ENCODE measurements at regions not wholly inside any gene's neighbourhood (a gene's known extent, or its start where the extent isn't known, plus 50 kb on each side); places are given as distances from the start of the nearest gene placed in this dataset.

DNA sequence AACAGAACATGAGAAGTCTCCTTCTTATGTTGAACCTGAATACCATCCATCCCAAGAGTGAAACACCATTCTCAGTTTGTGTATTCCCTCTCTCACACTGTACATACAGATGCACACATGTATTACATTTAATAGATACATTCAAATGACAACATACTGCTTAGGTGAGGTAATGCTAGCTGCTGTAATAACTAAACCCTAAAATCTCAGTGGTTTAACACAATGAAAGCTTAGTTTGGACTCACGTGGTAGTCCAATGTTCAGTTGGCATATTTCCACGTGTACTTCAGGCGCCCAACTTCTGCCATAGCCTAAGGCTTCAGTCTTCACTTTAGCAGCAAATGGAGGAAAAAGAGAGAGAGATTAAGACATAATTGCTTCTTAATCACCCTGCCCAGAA lies 351.1 kb upstream of the PMFBP1 start:
- TF ChIP-seq, protein P1, sequence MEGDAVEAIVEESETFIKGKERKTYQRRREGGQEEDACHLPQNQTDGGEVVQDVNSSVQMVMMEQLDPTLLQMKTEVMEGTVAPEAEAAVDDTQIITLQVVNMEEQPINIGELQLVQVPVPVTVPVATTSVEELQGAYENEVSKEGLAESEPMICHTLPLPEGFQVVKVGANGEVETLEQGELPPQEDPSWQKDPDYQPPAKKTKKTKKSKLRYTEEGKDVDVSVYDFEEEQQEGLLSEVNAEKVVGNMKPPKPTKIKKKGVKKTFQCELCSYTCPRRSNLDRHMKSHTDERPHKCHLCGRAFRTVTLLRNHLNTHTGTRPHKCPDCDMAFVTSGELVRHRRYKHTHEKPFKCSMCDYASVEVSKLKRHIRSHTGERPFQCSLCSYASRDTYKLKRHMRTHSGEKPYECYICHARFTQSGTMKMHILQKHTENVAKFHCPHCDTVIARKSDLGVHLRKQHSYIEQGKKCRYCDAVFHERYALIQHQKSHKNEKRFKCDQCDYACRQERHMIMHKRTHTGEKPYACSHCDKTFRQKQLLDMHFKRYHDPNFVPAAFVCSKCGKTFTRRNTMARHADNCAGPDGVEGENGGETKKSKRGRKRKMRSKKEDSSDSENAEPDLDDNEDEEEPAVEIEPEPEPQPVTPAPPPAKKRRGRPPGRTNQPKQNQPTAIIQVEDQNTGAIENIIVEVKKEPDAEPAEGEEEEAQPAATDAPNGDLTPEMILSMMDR (IDR thresholded peaks at IDR 0.05; ENCODE audit: low read depth, low read length) = no peak
- in situ Hi-C loops (cut with HindIII; ENCODE audit: low sequenced_read_pairs) = no loop called here
- no peak for DNase-seq (ENCODE audit: low read depth, low spot score)
- no peak overlapping the region for H3K4me3 ChIP-seq (ENCODE audit: low read depth, low read length)

DNA sequence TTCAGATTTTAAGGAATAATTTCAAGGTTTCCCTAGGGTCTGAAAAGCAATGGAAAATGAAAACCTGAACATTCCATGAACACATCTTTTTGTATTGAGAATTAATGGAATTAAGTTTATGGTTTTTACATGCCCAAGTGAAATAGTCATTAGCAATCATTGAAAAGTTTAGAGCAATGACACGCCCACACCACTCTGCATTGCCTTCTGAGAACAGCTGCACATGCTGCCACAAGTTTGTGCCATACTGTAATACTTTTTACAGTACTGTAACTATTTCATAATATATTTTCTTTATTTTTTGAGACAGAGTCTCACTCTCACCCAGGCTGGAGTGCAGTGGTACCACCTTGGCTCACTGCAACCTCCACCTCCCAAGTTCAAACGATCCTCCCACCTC lies 345.2 kb upstream of the PMFBP1 start:
- DNase-seq (ENCODE audit: low read depth, low spot score) = no peak
- H3K4me3 ChIP-seq (ENCODE audit: low read depth, low read length) = no peak overlapping the region
- TF ChIP-seq, protein P1 (IDR thresholded peaks at IDR 0.05; ENCODE audit: low read depth, low read length) = no peak
- in situ Hi-C loops (cut with HindIII; ENCODE audit: low sequenced_read_pairs) = no loop called here

DNA sequence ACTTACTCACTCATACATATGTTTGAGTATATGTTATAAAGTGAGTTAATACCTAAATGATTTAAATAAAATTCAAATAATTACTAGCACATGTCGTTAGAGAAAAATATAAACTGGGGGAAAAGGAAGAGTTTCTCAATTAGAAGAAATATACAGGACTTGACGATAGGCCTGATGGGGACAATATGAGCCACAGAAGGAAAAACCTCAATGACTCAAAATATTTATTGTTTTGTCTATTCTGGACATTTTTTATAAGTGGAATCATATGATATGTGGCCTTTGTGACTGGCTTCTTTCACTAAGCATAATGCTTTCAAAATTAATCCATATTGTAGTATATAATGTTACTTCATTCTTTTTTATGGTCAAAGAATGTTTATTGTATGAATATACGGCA lies 339.2 kb upstream of the PMFBP1 start:
- TF ChIP-seq, protein P1 (IDR thresholded peaks at IDR 0.05; ENCODE audit: low read depth, low read length) = no peak
- H3K4me3 ChIP-seq (ENCODE audit: low read depth, low read length) = no peak overlapping the region
- DNase-seq (ENCODE audit: low read depth, low spot score) = no peak
- in situ Hi-C loops (cut with HindIII; ENCODE audit: low sequenced_read_pairs) = no loop called here

DNA sequence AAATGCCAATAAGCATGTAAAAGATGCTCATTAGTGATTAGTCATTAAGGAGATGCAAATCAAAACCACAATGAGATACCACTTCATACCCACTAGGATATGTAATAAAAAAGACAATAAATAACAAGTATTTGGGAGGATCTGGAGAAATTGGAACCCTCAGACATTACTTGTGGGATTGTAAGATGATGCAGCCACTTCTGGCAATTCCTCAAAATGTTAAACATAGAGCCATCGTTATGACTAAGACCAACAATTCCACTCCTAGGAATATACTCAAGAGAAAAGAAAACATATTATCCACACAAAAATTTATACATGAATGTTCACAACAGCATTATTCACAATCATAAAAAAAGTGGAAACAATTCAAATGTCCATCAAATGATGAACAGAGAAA lies 336.2 kb upstream of the PMFBP1 start:
- no peak overlapping the region for H3K4me3 ChIP-seq (ENCODE audit: low read depth, low read length)
- in situ Hi-C loops (cut with HindIII; ENCODE audit: low sequenced_read_pairs) = no loop called here
- TF ChIP-seq, protein P1 (IDR thresholded peaks at IDR 0.05; ENCODE audit: low read depth, low read length) = no peak
- DNase-seq (ENCODE audit: low read depth, low spot score) = peak; percentile 44

DNA sequence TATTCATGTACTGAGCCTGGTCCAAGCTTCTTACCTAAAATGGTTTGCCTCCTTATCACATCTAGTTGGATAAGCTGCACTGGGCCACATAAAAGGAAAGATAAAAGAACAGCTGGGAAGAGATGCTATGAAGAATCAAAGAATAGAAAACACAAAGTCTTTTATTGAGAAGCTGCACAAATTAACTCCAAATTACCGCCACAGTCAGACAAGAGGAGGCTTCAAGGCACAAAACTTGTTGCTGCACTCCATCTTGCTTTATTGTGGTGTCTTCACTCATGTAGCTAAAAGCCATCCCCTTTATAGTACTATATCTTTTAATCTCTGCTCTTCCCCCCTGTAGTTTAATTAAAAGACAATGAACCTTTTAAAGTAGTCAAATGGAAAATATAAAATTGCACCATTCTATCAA lies 330.6 kb upstream of the PMFBP1 start:
- no peak for DNase-seq (ENCODE audit: low read depth, low spot score)
- H3K4me3 ChIP-seq (ENCODE audit: low read depth, low read length) = no peak overlapping the region
- in situ Hi-C loops (cut with HindIII; ENCODE audit: low sequenced_read_pairs) = no loop called here
- TF ChIP-seq, protein P1 (IDR thresholded peaks at IDR 0.05; ENCODE audit: low read depth, low read length) = no peak

DNA sequence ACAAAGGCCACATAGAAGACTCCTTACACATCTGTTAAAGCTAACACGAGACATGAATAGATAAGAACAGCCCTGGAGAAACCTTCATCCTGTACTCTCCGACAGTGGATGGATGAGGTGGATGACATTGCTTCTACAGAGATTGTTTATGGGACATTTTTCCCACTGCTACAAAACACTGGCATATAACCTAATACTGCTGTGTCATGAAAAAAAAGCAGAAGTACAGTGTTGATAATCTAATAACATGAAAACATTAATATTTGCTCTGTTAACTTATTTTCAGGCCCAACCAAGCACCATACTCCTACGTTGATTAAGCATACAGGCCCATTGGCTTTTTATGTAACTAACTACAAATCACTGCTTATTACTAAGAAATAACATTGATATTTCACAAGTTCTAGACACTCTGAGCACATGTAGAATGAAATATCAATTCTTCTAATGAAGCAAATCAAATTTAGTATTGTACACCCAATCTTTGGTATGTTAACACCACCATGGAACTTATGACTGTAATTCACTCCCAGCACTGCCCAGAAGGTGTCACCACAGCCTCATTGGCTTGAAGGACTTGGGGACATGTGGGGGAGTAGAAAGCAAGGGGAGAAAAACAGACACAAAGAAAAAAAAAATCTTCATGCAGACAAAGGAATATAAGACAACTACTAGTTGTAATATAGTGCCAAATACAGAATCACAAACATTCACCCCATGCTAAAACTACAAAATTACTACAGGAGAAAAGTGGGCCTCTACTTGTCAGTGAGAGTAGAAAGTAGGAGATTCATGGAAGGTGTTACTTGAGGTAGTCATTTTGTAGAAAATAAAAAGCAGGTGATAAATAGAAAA lies 330.0 kb upstream of the PMFBP1 start:
- no peak overlapping the region for H3K4me3 ChIP-seq (ENCODE audit: low read depth, low read length)
- peak; percentile 83 for DNase-seq (ENCODE audit: low read depth, low spot score)
- in situ Hi-C loops (cut with HindIII; ENCODE audit: low sequenced_read_pairs) = no loop called here
- TF ChIP-seq, protein P1 (IDR thresholded peaks at IDR 0.05; ENCODE audit: low read depth, low read length) = peak; percentile 88

Data from astrocyte of the spinal cord (primary cell).